SH-SY5Y (cell line): ENCODE measurements at regions not wholly inside any gene's neighbourhood (a gene's known extent, or its start where the extent isn't known, plus 50 kb on each side); places are given as distances from the start of the nearest gene placed in this dataset.

Experiments used
- GATA2 ChIP-seq: IDR thresholded peaks from 2 replicates; pipeline ENCODE4 v1.6.1; 2011; ENCODE audit warnings: mild to moderate bottlenecking, low read depth, low read length
- GATA3 ChIP-seq: IDR thresholded peaks from 2 replicates; pipeline ENCODE4 v1.6.1; 2011; ENCODE audit warnings: low read depth, mild to moderate bottlenecking, low read length, moderate library complexity

DNA sequence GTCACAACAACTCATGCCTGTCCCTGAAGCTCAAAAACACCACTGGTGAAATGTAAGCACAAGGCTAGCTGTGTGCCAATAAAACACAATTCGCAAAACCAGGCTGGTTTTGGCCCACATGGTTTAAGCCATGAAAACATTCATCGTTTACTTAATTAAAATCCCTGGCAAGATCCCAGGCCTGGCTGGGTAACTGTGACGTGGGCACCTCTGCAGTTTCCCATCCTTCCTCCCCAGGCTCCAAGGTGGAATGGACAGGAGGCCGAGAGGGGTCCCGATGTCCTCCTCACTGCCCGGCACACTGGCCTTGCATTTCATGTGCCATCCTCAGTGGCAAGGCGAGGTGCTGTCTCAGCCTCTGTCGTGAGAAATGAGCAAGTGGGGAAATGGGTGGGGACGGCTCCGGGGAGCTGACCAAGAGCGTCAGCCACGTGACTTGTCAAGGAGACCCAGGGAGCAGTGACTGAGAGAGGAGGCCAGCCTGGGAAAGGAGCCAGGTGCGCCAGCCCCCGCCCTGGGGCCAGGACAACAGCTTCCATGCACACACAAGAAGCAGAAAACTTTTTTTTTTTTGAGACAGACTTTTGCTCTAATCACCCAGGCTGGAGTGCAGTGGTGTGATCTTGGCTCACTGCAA is 153.1 kb upstream of the RAB4A start:
- TF ChIP-seq GATA2 = no peak
- TF ChIP-seq GATA3 = no peak
